HT1080 (cell line): ENCODE measurements at regions not wholly inside any gene's neighbourhood (a gene's known extent, or its start where the extent isn't known, plus 50 kb on each side); places are given as distances from the start of the nearest gene placed in this dataset.
"Not testable (repeated sequence)": the region's sequence is repeated elsewhere in the genome, so short reads cannot be mapped to it uniquely, and the experiment has no call there.

Experiments
- DNase-seq: peaks from one replicate; pipeline ENCODE4 v3.0.0-alpha.2; 2015; ENCODE audit warnings: low read depth

DNA sequence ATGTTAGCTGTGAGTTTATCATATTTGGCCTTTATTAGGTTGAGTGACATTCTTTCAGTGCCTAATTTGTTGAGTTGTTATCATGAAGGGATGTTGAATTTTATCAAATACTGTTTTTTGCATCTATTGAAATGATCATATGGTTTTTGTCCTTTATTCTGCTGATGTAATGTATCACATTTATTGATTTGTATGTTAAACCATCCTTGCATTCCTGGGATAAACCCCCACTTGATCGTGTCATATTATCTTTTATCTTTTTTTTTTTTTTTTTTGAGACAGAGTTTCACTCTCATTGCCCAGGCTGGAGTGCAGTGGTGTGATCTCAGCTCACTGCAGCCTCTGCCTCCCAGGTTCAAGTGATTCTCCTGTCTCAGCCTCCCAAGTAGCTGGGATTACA, 51.9 kb upstream of the MFGE8 start:
- not testable (repeated sequence) for DNase-seq

- DNase-seq = no peak
Measured at GRCh38 chr15:88970232-88970631, 57.1 kb upstream of the MFGE8 start.

DNA sequence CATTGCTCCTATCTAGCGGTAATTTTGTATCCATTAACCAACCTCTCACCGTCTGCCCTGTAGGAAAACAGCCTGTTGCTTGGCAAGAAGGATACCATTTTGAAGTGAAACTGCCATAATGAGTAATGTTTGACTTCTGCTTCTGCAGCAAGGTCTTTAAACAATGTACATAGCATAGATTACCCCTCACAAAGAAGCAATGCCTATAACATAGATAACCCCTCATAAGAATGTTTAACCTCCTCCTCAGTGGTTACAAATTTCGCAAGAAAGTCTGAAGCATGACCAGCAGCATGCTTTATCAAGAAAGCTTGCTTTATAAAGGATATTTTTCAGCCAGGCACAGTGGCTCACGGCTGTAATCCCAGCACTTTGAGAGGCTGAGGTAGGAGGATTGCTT, 61.2 kb upstream of the MFGE8 start:
- DNase-seq = no peak

DNA sequence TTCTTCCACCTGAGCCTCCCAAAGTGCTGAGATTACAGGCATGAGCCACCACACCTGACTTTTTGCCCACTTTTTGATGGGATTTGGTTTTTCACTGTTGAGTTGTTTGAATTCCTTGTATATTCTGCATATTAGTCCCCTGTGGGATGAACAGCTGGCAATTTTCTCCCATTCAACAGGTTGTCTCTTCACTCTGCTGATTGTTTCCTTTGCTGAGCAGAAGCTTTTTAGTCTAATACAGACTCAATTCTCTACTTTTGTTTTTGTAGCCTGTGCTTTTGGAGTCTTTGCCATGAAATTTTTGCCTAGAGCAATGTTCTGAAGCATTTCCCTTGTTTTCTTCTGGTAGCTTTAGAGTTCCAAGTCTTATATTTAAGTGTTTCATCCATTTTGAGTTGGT, 62.7 kb upstream of the MFGE8 start:
- no peak for DNase-seq

DNA sequence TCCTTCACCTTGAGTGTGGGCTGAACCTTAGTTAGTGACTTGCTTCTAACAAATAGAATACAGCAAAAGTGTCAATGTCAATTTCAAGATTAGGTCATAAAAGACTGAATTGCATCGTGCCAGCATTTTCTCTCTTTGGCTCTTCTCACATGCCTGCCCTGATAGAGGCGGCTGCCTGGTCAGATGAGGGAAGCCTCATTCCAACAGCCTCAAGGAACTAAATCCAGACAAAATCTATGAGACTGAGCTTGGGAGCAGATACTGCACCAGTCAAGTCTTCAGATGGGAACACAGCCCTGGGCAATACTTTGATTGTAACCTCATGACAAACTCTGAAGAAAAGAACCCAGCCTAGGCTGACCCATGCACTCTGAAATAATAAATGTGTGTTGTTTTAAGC, 63.5 kb upstream of the MFGE8 start:
- DNase-seq = no peak

GRCh38 chr15:88979674-88980073, 66.5 kb upstream of the MFGE8 start:
- DNase-seq = no peak

DNA sequence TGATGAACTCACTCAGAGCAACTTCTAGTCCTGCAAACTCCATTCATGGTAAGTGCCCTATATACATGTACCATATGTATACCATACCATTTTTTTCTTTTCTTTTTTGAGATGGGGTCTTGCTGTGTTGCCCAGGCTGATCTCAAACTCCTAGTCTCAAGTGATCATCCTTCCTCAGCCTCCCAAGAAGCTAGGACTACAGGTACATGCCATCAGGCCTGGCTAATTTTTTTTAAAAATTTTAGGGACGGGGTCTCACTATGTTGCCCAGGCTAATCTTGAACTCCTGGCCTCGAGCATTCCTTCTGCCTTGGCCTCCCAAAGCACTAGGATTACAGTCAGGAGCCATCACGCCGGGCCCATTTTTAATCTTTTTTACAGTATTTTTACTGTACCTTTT, 67.3 kb upstream of the MFGE8 start:
- DNase-seq = no peak

GRCh38 chr15:88981244-88982215, 68.4 kb upstream of the MFGE8 start:
- no peak for DNase-seq

GRCh38 chr15:88982304-88982945, 69.2 kb upstream of the MFGE8 start:
- peak; percentile 44 for DNase-seq

DNA sequence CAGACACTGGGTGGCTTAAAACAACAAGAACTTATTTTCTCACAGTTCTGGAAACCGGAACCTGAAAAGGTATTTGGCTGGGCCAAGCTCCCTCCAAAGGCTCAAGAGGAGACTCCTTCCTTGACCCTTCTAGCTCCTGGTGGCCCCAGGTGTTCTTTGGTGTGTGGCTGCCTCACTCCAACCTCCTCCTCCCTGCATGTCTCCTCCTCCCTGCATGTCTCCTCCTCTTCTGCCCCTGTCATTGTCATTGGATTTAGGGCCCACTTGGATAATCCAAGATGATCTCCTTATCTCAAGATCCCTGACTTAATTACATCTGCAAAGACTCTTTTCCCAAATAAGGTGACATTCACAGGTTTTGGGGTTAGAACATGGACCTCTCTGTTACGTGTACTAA, 69.8 kb upstream of the MFGE8 start:
- no peak for DNase-seq

- no peak for DNase-seq
Measured at GRCh38 chr15:88983861-88984429, 70.8 kb upstream of the MFGE8 start.

- no peak for DNase-seq
Measured at GRCh38 chr15:88985547-88986393, 72.6 kb upstream of the MFGE8 start.

GRCh38 chr15:88986949-88987590, 73.9 kb upstream of the MFGE8 start:
- no peak for DNase-seq

DNA sequence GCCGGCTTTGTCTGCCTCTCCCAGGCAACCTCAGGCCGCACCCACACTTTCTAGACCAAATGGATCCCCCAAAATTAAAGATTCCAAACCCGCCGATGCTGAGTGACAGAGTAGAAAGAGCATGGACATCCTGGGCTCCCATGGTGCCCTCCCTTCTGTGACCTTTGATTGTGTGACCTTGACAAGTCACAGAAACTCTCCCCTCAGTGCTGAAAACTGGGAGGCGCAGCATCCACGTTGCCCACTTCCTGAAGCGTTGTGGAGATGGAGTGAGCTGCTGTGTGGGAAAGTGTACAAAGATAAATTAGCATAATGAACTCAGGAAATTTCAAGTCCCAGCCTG, 74.4 kb upstream of the MFGE8 start:
- no peak for DNase-seq

- no peak for DNase-seq
Measured at GRCh38 chr15:88987934-88988671, 74.9 kb upstream of the MFGE8 start.

GRCh38 chr15:88989578-88989977, 76.4 kb upstream of the MFGE8 start:
- DNase-seq = peak; percentile 24

DNA sequence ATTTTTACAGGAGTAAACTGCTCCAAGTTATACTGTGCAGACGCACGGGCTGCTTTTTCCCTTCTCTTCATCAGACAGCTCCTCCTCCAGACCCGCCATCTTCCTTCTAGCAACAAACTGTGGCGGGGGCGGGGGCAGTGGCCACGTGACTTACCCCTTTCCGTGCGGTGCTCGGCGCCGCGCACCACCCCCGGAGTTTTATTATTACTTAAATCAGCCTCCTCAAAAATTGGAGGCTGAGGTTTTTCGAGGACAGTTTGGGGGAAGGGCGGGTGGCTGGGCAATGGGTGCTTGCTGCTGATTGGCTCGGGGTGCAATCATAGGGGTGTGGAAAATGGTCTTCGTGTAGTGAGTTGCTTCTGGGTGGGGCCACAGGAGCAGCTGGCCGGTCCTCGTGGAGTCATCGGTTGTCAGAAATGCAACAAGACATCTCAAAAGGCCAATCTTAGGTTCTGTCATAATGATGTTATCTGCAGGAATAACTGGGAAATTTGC, 77.1 kb upstream of the MFGE8 start:
- DNase-seq = peak; percentile 54

DNA sequence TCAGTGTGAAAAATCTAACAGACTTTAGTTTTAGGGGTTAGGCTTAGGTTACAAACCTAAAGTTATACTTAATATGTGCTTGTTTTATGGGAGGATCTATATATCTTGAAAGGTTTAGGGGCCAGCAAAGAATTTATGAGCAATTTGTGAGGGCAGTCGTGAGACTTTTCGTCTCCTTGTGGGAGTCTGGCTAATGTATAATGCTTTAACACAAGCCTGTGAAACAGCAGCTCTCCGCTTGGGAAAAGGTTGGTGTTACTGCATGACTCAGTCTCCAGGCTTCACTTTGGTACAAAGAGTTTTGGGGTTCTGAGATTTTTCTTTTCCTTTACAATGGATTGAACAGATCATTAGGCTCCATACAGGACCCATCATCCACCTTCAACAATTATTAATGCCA, 79.0 kb upstream of the MFGE8 start:
- no peak for DNase-seq

DNA sequence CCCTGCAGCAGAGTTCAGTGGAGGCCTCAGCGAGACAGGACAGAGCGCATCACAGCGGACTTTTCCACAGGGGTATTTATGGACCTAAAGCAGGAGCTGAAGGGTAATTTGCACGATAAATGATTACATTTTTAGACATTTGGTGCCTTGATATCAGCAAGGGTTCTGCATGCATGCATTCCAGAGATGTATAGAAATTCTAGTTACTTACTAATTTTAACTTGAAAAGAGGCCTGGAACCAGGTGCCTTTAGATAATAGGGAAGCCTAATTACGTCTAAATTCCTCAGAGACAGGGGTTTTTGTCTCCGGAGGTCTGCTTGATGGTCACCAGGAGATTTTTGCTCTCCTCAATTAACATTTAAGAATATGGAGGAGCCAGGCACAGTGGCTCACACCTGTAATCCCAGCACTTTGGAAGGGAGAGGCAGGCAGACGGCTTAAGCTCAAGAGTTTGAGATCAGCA, 79.8 kb upstream of the MFGE8 start:
- no peak for DNase-seq

DNA sequence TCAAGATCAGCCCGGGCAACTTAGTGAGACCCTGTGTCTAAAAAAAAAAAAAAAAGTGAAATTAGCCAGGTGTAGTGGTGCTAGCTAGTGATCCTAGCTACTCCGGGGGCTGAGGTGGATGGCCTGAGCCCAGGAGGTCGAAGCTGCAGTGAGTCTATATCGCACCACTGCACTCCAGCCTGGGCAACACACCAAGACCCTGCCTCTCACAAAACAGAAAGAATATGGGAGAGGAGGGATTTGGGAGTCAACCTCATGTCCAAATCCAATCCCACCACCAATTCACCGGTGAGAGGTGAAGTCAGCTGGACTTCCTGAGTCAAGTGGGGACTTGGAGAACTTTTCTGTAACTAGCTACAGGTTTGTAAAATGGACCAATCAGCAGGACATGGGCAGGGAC, 80.5 kb upstream of the MFGE8 start:
- no peak for DNase-seq
